ENCODE measurements at regions not wholly inside any gene's neighbourhood (a gene's known extent, or its start where the extent isn't known, plus 50 kb on each side); places are given as distances from the start of the nearest gene placed in this dataset.

- Histone ChIP-seq H3K79me2 (ENCODE audit: insufficient read depth, low read depth) (no peaks in the 10 kb centered on the region), H3K4me3 (IDR thresholded peaks at IDR 0.05; ENCODE audit: insufficient read depth, low read depth, low read length) (no peak overlapping the region), H3K4me1 (ENCODE audit: low read depth, poor library complexity, severe bottlenecking) (no peaks in the 10 kb centered on the region), H3K36me3 (ENCODE audit: insufficient read depth) (no peaks in the 10 kb centered on the region), H4K20me1 (ENCODE audit: insufficient read depth) (no peaks in the 10 kb centered on the region), H3K4me2 (no peak overlapping the region), H3K27me3 (ENCODE audit: insufficient read depth, low read depth) (no peaks in the 10 kb centered on the region), H2AFZ (ENCODE audit: low read depth) (no peak overlapping the region), H3K27ac (no peak overlapping the region), H3K9ac (no peak overlapping the region)
- TF ChIP-seq CTCF (conservative IDR thresholded peaks at IDR 0.05; ENCODE audit: low read depth, low read length), result no peak
Observed at GRCh38 chr15:25512957-25513356, 74.1 kb upstream of the UBE3A start.

- no peak overlapping the region for H2AFZ ChIP-seq (ENCODE audit: low read depth)
- no peak overlapping the region for H3K4me2 ChIP-seq
Observed at GRCh38 chr15:25510146-25510545, 71.3 kb upstream of the UBE3A start.

DNA sequence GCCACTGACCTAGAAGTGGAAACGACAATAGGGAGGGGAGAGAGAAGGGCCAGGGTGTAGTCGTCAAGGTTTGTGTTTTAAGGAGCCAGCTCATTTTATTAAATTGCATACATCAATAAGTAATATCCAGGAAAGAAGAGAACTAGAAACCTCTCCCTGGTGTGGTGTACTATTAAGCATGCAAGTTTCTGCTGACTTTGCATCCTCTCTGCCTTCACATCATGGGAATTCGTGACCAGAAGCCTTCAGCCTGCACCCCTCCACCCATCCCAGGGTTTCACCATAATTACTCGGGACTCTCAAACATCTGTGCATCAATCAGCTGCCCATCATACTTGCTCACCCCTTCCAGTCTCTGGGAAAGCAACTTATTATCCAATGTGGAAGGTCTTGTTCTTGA is 70.9 kb upstream of the UBE3A start:
- TF ChIP-seq CTCF (conservative IDR thresholded peaks at IDR 0.05; ENCODE audit: low read depth, low read length), result no peak

More at GRCh38 chr15:25510146-25510545, 71.3 kb upstream of the UBE3A start:
- Histone ChIP-seq H4K20me1 (ENCODE audit: insufficient read depth) (no peaks in the 10 kb centered on the region), H3K27me3 (ENCODE audit: insufficient read depth, low read depth) (no peaks in the 10 kb centered on the region), H3K9ac (no peak overlapping the region), H3K4me3 (IDR thresholded peaks at IDR 0.05; ENCODE audit: insufficient read depth, low read depth, low read length) (no peak overlapping the region), H3K27ac (no peak overlapping the region), H3K79me2 (ENCODE audit: insufficient read depth, low read depth) (no peaks in the 10 kb centered on the region), H3K4me1 (ENCODE audit: low read depth, poor library complexity, severe bottlenecking) (no peaks in the 10 kb centered on the region), H3K36me3 (ENCODE audit: insufficient read depth) (no peaks in the 10 kb centered on the region)
- TF ChIP-seq CTCF (conservative IDR thresholded peaks at IDR 0.05; ENCODE audit: low read depth, low read length), result no peak

DNA sequence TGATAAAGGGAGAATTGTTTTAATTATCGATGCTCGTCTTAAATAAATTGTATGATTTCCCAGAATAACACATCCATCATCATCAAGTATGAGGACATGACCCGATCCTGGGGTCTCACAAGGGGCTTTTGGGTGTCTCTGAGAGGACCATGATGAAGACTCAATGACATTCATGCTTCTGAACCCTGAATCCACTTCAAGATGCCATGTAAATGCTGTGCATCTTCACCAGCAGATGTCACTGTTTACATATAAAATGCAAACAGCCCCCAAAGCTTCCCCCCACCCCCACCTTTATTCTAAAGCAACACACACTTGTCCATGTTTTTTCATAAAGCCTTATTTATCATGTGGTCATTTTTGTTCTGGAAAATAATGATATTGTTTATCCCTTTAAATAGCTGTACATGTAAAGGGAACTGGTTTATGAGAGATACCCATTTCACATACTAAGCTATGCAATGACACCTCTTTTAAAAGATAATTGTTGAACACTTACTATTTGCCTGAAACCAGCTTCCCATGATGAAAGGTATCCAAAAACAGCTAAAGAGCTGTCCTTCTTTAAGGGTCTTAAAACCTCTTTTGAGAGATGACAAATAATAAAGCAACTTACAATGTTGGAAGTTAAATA is 69.7 kb upstream of the UBE3A start:
- H4K20me1 ChIP-seq (ENCODE audit: insufficient read depth), result no peaks in the 10 kb centered on the region
- H3K4me3 ChIP-seq (IDR thresholded peaks at IDR 0.05; ENCODE audit: insufficient read depth, low read depth, low read length), result no peak overlapping the region
- no peak overlapping the region for H3K9ac ChIP-seq
- no peaks in the 10 kb centered on the region for H3K27me3 ChIP-seq (ENCODE audit: insufficient read depth, low read depth)
- no peak overlapping the region for H2AFZ ChIP-seq (ENCODE audit: low read depth)
- H3K4me2 ChIP-seq, result no peak overlapping the region
- TF ChIP-seq CTCF (conservative IDR thresholded peaks at IDR 0.05; ENCODE audit: low read depth, low read length), result peak; percentile 36; the same call in 1 of the 2 replicates
- no peaks in the 10 kb centered on the region for H3K36me3 ChIP-seq (ENCODE audit: insufficient read depth)
- H3K4me1 ChIP-seq (ENCODE audit: low read depth, poor library complexity, severe bottlenecking), result no peaks in the 10 kb centered on the region
- no peak overlapping the region for H3K27ac ChIP-seq
- no peaks in the 10 kb centered on the region for H3K79me2 ChIP-seq (ENCODE audit: insufficient read depth, low read depth)

More for the DNA sequence above, 70.9 kb upstream of the UBE3A start:
- Histone ChIP-seq H3K79me2 (ENCODE audit: insufficient read depth, low read depth) (no peaks in the 10 kb centered on the region), H3K4me2 (no peak overlapping the region), H3K27ac (no peak overlapping the region), H3K4me3 (IDR thresholded peaks at IDR 0.05; ENCODE audit: insufficient read depth, low read depth, low read length) (no peak overlapping the region), H3K36me3 (ENCODE audit: insufficient read depth) (no peaks in the 10 kb centered on the region), H4K20me1 (ENCODE audit: insufficient read depth) (no peaks in the 10 kb centered on the region), H3K9ac (no peak overlapping the region), H3K27me3 (ENCODE audit: insufficient read depth, low read depth) (no peaks in the 10 kb centered on the region), H2AFZ (ENCODE audit: low read depth) (no peak overlapping the region), H3K4me1 (ENCODE audit: low read depth, poor library complexity, severe bottlenecking) (no peaks in the 10 kb centered on the region)
